IMR-90 (cell line): ENCODE measurements at regions not wholly inside any gene's neighbourhood (a gene's known extent, or its start where the extent isn't known, plus 50 kb on each side); places are given as distances from the start of the nearest gene placed in this dataset.

Experiments
- BHLHE40 ChIP-seq: fragments of 150-350 bp; IDR thresholded peaks from 2 replicates; pipeline ENCODE4 v1.6.1; 2016; ENCODE audit warnings: mild to moderate bottlenecking, low read depth, low read length
- CEBPB ChIP-seq: IDR thresholded peaks from 2 replicates; pipeline ENCODE4 v1.6.1; 2012; ENCODE audit warnings: low read depth, low read length, improper control_type of control experiment
- CHD1 ChIP-seq: IDR thresholded peaks from 2 replicates; pipeline ENCODE4 v1.6.1; 2012; ENCODE audit warnings: low read depth, low read length, improper control_type of control experiment
- ELK1 ChIP-seq: fragments of 150-350 bp; IDR thresholded peaks from 2 replicates; pipeline ENCODE4 v1.6.1; 2016; ENCODE audit warnings: low read depth, mild to moderate bottlenecking, low read length, moderate library complexity, borderline replicate concordance
- MAFK ChIP-seq: IDR thresholded peaks from 2 replicates; pipeline ENCODE4 v1.6.1; 2012; ENCODE audit warnings: low read depth, low read length, improper control_type of control experiment
- MXI1 ChIP-seq: IDR thresholded peaks from 2 replicates; pipeline ENCODE4 v1.6.1; 2012; ENCODE audit warnings: low read depth, mild to moderate bottlenecking, low read length, moderate library complexity, borderline replicate concordance
- POLR2A ChIP-seq: IDR thresholded peaks from 2 replicates; pipeline ENCODE4 v1.6.1; 2012; ENCODE audit warnings: mild to moderate bottlenecking, low read depth, low read length
- RAD21 ChIP-seq: IDR thresholded peaks from 2 replicates; pipeline ENCODE4 v1.6.1; 2012; ENCODE audit warnings: low read length, improper control_type of control experiment
- RCOR1 ChIP-seq: IDR thresholded peaks from 2 replicates; pipeline ENCODE4 v1.6.1; 2012; ENCODE audit warnings: mild to moderate bottlenecking, low read length, improper control_type of control experiment; ENCODE audit not compliant: insufficient replicate concordance
- RFX5 ChIP-seq: IDR thresholded peaks from 2 replicates; pipeline ENCODE4 v1.8.0; 2012; ENCODE audit warnings: low read depth, mild to moderate bottlenecking, low read length, moderate library complexity
- SMC3 ChIP-seq: fragments of 150-350 bp; IDR thresholded peaks from 2 replicates; pipeline ENCODE4 v1.6.1; 2016; ENCODE audit warnings: low read depth, mild to moderate bottlenecking, antibody characterized with exemption, low read length, moderate library complexity
- USF2 ChIP-seq: fragments of 150-350 bp; IDR thresholded peaks from 2 replicates; pipeline ENCODE4 v1.6.1; 2017; ENCODE audit warnings: mild to moderate bottlenecking, antibody characterized with exemption, low read length, low read depth
- TF ChIP-seq, protein P1 (sequence below): conservative IDR thresholded peaks from 2 replicates; pipeline ENCODE4 v1.5.1; 2012; ENCODE audit warnings: mild to moderate bottlenecking, low read depth, low read length, improper control_type of control experiment

GRCh38 chr9:107426126-107426525 is 63.4 kb downstream of the KLF4 start:
- TF ChIP-seq, protein P1, sequence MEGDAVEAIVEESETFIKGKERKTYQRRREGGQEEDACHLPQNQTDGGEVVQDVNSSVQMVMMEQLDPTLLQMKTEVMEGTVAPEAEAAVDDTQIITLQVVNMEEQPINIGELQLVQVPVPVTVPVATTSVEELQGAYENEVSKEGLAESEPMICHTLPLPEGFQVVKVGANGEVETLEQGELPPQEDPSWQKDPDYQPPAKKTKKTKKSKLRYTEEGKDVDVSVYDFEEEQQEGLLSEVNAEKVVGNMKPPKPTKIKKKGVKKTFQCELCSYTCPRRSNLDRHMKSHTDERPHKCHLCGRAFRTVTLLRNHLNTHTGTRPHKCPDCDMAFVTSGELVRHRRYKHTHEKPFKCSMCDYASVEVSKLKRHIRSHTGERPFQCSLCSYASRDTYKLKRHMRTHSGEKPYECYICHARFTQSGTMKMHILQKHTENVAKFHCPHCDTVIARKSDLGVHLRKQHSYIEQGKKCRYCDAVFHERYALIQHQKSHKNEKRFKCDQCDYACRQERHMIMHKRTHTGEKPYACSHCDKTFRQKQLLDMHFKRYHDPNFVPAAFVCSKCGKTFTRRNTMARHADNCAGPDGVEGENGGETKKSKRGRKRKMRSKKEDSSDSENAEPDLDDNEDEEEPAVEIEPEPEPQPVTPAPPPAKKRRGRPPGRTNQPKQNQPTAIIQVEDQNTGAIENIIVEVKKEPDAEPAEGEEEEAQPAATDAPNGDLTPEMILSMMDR, result no peak
- no peak for TF ChIP-seq RAD21
- no peak for TF ChIP-seq RCOR1
- no peak for TF ChIP-seq BHLHE40
- no peak for TF ChIP-seq RFX5
- TF ChIP-seq SMC3, result no peak
- no peak for TF ChIP-seq POLR2A
- no peak for TF ChIP-seq MXI1
- no peak for TF ChIP-seq MAFK
- TF ChIP-seq CEBPB, result no peak
- TF ChIP-seq ELK1, result no peak
- no peak for TF ChIP-seq USF2
- no peak for TF ChIP-seq CHD1
